Activated CD4-positive, alpha-beta T cell treated with anti-CD3 and anti-CD28 coated beads, Interleukin-2, amount 50 U/mL, for 1 hour (primary cell): ENCODE measurements at regions not wholly inside any gene's neighbourhood (a gene's known extent, or its start where the extent isn't known, plus 50 kb on each side); places are given as distances from the start of the nearest gene placed in this dataset.

Experiments used
- DNase-seq: peaks from one replicate; pipeline ENCODE4 v3.0.0-alpha.2; 2020

GRCh38 chr13:105247830-105248229 is 1287.6 kb downstream of the EFNB2 start:
- DNase-seq: no peak

GRCh38 chr13:105240371-105240770 is 1295.1 kb downstream of the EFNB2 start:
- DNase-seq: no peak

- DNase-seq: no peak
Measured at GRCh38 chr13:105232439-105232838, 1303.0 kb downstream of the EFNB2 start.

GRCh38 chr13:105232006-105232405 is 1303.5 kb downstream of the EFNB2 start:
- DNase-seq: no peak

GRCh38 chr13:105231579-105231978 is 1303.9 kb downstream of the EFNB2 start:
- no peak for DNase-seq

GRCh38 chr13:105220881-105221280 is 1314.6 kb downstream of the EFNB2 start:
- DNase-seq: no peak

GRCh38 chr13:105220063-105220462 is 1315.4 kb downstream of the EFNB2 start:
- no peak for DNase-seq

- no peak for DNase-seq
Measured at GRCh38 chr13:105219651-105220050, 1315.8 kb downstream of the EFNB2 start.

- DNase-seq: no peak
Measured at GRCh38 chr13:105213512-105213911, 1322.0 kb downstream of the EFNB2 start.

GRCh38 chr13:105207572-105208293 is 1327.7 kb downstream of the EFNB2 start:
- DNase-seq: no peak

GRCh38 chr13:105202354-105202753 is 1333.1 kb downstream of the EFNB2 start:
- no peak for DNase-seq

GRCh38 chr13:105201351-105201750 is 1334.1 kb downstream of the EFNB2 start:
- DNase-seq: no peak

- DNase-seq: no peak
Measured at GRCh38 chr13:105200181-105200580, 1335.3 kb downstream of the EFNB2 start.

GRCh38 chr13:105196052-105196451 is 1339.4 kb downstream of the EFNB2 start:
- DNase-seq: no peak

- no peak for DNase-seq
Measured at GRCh38 chr13:105193026-105193425, 1342.4 kb downstream of the EFNB2 start.

GRCh38 chr13:105184201-105184600 is 1351.3 kb downstream of the EFNB2 start:
- no peak for DNase-seq

- no peak for DNase-seq
Measured at GRCh38 chr13:105177265-105177900, 1358.1 kb downstream of the EFNB2 start.

- no peak for DNase-seq
Measured at GRCh38 chr13:105170438-105170837, 1365.0 kb downstream of the EFNB2 start.

- no peak for DNase-seq
Measured at GRCh38 chr13:105168295-105168694, 1367.2 kb downstream of the EFNB2 start.

- DNase-seq: no peak
Measured at GRCh38 chr13:105167385-105167784, 1368.1 kb downstream of the EFNB2 start.

- DNase-seq: no peak
Measured at GRCh38 chr13:105165449-105166125, 1369.9 kb downstream of the EFNB2 start.

GRCh38 chr13:105159841-105160240 is 1375.6 kb downstream of the EFNB2 start:
- DNase-seq: no peak

- no peak for DNase-seq
Measured at GRCh38 chr13:105153611-105154010, 1381.9 kb downstream of the EFNB2 start.

GRCh38 chr13:105151639-105152038 is 1383.8 kb downstream of the EFNB2 start:
- DNase-seq: no peak
